Common myeloid progenitor, CD34-positive (primary cell): ENCODE measurements at regions not wholly inside any gene's neighbourhood (a gene's known extent, or its start where the extent isn't known, plus 50 kb on each side); places are given as distances from the start of the nearest gene placed in this dataset.

Experiments used
- CTCF ChIA-PET: fragments of 350-600 bp; sonication (Branson Sonifier 250); formaldehyde crosslinking; loops from one replicate; lab custom pipeline; 2021; ENCODE audit warnings: antibody characterized with exemption; lab: Charles Lee
- POLR2A ChIA-PET: fragments of 350-600 bp; sonication (Branson Sonifier 250); formaldehyde crosslinking; loops from one replicate; lab custom pipeline; 2021; ENCODE audit warnings: antibody characterized with exemption; lab: Charles Lee
- DNase-seq, 3 donors: peaks; one replicate each; pipeline versions ENCODE4 v3.0.0 to v3.0.0-alpha.2; 2013
- H3K27ac ChIP-seq, 2 experiments: 1 replicate in 1 of 2; 2 replicates in 1 of 2; pipeline ENCODE4 v1.7.0; 2013; ENCODE audit warnings: inconsistent platforms in 2 of 2, low read length in 2 of 2, mild to moderate bottlenecking in 2 of 2, low read depth in 1 of 2, moderate library complexity in 1 of 2; ENCODE audit not compliant: severe bottlenecking in 2 of 2, insufficient read depth in 1 of 2, poor library complexity in 1 of 2
- H3K27me3 ChIP-seq, 5 experiments: replicated peaks in 2 of 5; 1 replicate in 3 of 5; 2 replicates in 2 of 5; pipeline versions ENCODE4 v1.6.1 to v1.7.0; 2013; ENCODE audit warnings: low read length in 4 of 5, mild to moderate bottlenecking in 2 of 5, moderate library complexity in 2 of 5, inconsistent platforms in 1 of 5; ENCODE audit not compliant: insufficient read depth in 5 of 5, control insufficient read depth in 4 of 5
- H3K36me3 ChIP-seq, 4 experiments: 1 replicate in 2 of 4; 2 replicates in 2 of 4; pipeline versions ENCODE4 v1.6.1 to v1.7.0; 2013; ENCODE audit warnings: low read length in 3 of 4, control low read depth in 1 of 4, mild to moderate bottlenecking in 1 of 4; ENCODE audit not compliant: control insufficient read depth in 4 of 4, insufficient read depth in 4 of 4
- H3K4me1 ChIP-seq, 4 experiments: 1 replicate in 3 of 4; 2 replicates in 1 of 4; pipeline versions ENCODE4 v1.6.1 to v1.7.1; 2013; ENCODE audit warnings: low read length in 3 of 4, mild to moderate bottlenecking in 3 of 4, control low read depth in 1 of 4, inconsistent platforms in 1 of 4, moderate library complexity in 1 of 4; ENCODE audit not compliant: control insufficient read depth in 4 of 4, insufficient read depth in 4 of 4; ENCODE audit errors: control extremely low read depth in 1 of 4
- H3K4me3 ChIP-seq, 7 experiments: 1 replicate in 4 of 7; 2 replicates in 3 of 7; pipeline versions ENCODE4 v1.5.1 to v1.7.0; 2013; ENCODE audit warnings: mild to moderate bottlenecking in 7 of 7, low read length in 6 of 7, moderate library complexity in 6 of 7, inconsistent platforms in 2 of 7, low read depth in 2 of 7, control low read depth in 1 of 7; ENCODE audit not compliant: insufficient read depth in 4 of 7, control insufficient read depth in 1 of 7; ENCODE audit errors: extremely low read depth in 1 of 7
- H3K9me3 ChIP-seq, 5 experiments: 1 replicate in 4 of 5; 2 replicates in 1 of 5; pipeline versions ENCODE4 v1.6.1 to v1.7.1; 2013; ENCODE audit warnings: low read length in 4 of 5, mild to moderate bottlenecking in 2 of 5, inconsistent platforms in 1 of 5, low read depth in 1 of 5, moderate library complexity in 1 of 5; ENCODE audit not compliant: control insufficient read depth in 4 of 5, insufficient read depth in 2 of 5; ENCODE audit errors: control extremely low read depth in 1 of 5
- WGBS: methylation state at CpG from one replicate; pipeline ENCODE4 v1.1.5; 2013; ENCODE audit not compliant: insufficient coverage; 5-methylcytosine and 5-hydroxymethylcytosine counted together

GRCh38 chr16:85297881-85298280, 185.6 kb upstream of the CIBAR2 start:
- Histone ChIP-seq H3K4me3 (no peak overlapping the region), H3K9me3 (no peaks in the 10 kb centered on the region), H3K27me3 (no peaks in the 10 kb centered on the region), H3K36me3 (no peaks in the 10 kb centered on the region), H3K4me1 (peaks cover 0 to 4% (median 1%) of the 10 kb centered on the region in 4 experiments), H3K27ac (no peak overlapping the region)
- no peak for DNase-seq
- ChIA-PET POLR2A (interaction anchor here (1.3 kb wide), 1 partner anchor 12 kb away, joined by 6 read pairs; no protein-coding TSS in a partner anchor), CTCF (interaction anchor here (0.8 to 4.0 kb wide), 22 partner anchors 9 to 319 kb away, joined by 3 to 19 read pairs (median 5); no protein-coding TSS in a partner anchor)
- WGBS, result 98% methylated on average over 8 of the region's 9 CpGs

DNA sequence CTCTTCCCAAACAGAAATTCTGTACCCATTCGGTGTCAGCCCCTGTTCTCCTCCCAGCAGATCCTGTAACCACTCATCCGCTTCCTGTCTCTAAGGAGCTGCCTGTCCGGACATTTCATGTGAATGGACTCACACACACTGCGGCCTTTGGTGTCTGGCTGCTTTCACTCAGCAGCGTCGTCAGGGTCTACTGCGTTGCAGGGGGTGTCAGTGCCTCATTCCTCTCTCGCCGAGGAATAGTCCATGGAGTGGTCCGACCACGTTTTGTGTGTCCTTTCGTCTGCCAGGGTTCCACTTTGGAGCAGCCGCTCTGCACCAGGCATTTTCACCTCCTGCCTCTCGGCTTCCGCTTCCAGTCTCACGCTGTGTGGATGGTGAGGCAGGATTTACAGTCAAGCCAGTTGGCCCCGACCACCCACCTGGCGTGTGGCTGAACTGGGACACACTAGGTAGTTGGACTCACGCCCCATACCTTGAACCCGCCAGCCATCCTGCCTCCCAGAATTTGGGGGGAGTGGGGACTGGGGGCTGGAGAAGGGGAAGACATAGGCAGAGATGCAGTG, 188.2 kb upstream of the CIBAR2 start:
- H3K27me3 ChIP-seq, result no peaks in the 10 kb centered on the region
- no peak for DNase-seq
- H3K9me3 ChIP-seq, result no peaks in the 10 kb centered on the region
- H3K4me3 ChIP-seq, result no peak overlapping the region
- ChIA-PET POLR2A (no interaction called here), CTCF (interaction anchor here (1.2 to 1.9 kb wide), 4 partner anchors 10 to 54 kb away, joined by 3 to 5 read pairs (median 4); no protein-coding TSS in a partner anchor)
- H3K4me1 ChIP-seq, result peaks cover 6 to 29% (median 26%) of the 10 kb centered on the region in 4 experiments
- WGBS, result over 99% methylated on average over 14 of the region's 20 CpGs
- H3K36me3 ChIP-seq, result no peaks in the 10 kb centered on the region
- H3K27ac ChIP-seq, result no peak overlapping the region

DNA sequence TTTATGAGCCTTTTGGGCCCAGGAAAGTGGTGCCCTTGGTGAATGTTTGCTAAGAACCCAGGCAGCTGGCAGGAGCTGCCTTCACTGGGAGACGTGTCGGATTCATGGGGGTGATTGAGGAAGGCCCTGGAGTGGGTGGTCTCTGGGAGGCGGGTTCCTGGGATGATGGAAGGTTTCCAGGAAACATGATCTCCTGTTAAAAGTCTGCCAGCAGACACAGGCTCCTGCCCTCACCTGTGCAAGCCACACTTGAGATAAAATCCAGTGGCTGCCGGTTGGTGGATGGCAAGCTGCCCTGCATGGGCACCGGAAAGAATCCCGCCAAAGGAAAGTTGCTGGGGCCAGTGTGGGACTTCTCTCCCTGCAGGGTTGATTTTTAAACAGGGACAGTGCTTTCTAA, 189.0 kb upstream of the CIBAR2 start:
- POLR2A ChIA-PET, result no interaction called here
- Histone ChIP-seq H3K4me3 (no peak overlapping the region), H3K27ac (no peak overlapping the region), H3K9me3 (no peaks in the 10 kb centered on the region), H3K36me3 (no peaks in the 10 kb centered on the region), H3K4me1 (peaks cover 9 to 37% (median 34%) of the 10 kb centered on the region in 4 experiments), H3K27me3 (no peaks in the 10 kb centered on the region)
- 89% methylated on average over 3 of the region's 6 CpGs for WGBS
- no peak for DNase-seq
- CTCF ChIA-PET, result interaction anchor here (1.2 to 1.9 kb wide), 4 partner anchors 10 to 120 kb away, joined by 3 to 6 read pairs (median 4); no protein-coding TSS in a partner anchor

- peaks cover 13 to 45% (median 44%) of the 10 kb centered on the region in 4 experiments for H3K4me1 ChIP-seq
- 85% methylated on average over 20 of the region's 24 CpGs for WGBS
- no peaks in the 10 kb centered on the region for H3K9me3 ChIP-seq
- H3K36me3 ChIP-seq, result no peaks in the 10 kb centered on the region
- H3K27me3 ChIP-seq, result no peaks in the 10 kb centered on the region
- no peak overlapping the region for H3K27ac ChIP-seq
- ChIA-PET POLR2A (no interaction called here), CTCF (interaction anchor here (0.8 to 7.6 kb wide), 7 partner anchors 13 to 119 kb away, joined by 3 to 38 read pairs (median 3); no protein-coding TSS in a partner anchor)
- DNase-seq, result no peak
- H3K4me3 ChIP-seq, result no peak overlapping the region
Observed at GRCh38 chr16:85302018-85302847, 190.0 kb upstream of the CIBAR2 start.

DNA sequence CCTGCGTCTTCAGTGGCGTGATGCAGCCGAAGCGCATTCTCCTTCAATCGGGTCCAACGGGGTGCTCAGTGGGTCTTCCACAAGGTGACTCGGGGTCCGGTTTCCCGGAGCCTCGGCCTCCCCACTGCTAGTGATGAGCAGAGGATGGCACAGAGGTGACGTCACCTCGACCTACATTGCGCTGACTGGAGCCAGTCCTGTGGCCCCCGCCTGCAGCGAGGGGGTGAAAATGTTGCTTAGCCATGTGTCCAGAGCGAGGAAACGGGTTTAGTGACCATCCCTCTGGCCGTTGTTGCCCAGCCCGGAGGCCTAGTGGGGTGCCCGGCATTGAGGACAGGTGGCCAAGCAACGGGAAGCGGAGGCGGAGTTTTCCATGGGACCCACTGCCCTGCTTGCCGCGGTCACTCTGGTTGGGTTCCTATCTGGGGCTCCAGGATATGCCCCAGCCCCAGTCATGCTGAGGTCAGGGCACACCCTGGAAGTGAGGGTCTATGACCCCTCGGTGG, 190.6 kb upstream of the CIBAR2 start:
- no peaks in the 10 kb centered on the region for H3K36me3 ChIP-seq
- H3K4me3 ChIP-seq, result peak overlapping the region in 1 of 7 experiments; percentile 6
- DNase-seq, result no peak
- ChIA-PET POLR2A (no interaction called here), CTCF (interaction anchor here (0.8 to 7.6 kb wide), 8 partner anchors 14 to 188 kb away, joined by 3 to 38 read pairs (median 4); no protein-coding TSS in a partner anchor)
- H3K27me3 ChIP-seq, result no peaks in the 10 kb centered on the region
- WGBS, result 70% methylated on average over 24 of the region's 26 CpGs
- H3K9me3 ChIP-seq, result no peaks in the 10 kb centered on the region
- H3K4me1 ChIP-seq, result peaks cover 16 to 51% (median 50%) of the 10 kb centered on the region in 4 experiments
- H3K27ac ChIP-seq, result no peak overlapping the region

DNA sequence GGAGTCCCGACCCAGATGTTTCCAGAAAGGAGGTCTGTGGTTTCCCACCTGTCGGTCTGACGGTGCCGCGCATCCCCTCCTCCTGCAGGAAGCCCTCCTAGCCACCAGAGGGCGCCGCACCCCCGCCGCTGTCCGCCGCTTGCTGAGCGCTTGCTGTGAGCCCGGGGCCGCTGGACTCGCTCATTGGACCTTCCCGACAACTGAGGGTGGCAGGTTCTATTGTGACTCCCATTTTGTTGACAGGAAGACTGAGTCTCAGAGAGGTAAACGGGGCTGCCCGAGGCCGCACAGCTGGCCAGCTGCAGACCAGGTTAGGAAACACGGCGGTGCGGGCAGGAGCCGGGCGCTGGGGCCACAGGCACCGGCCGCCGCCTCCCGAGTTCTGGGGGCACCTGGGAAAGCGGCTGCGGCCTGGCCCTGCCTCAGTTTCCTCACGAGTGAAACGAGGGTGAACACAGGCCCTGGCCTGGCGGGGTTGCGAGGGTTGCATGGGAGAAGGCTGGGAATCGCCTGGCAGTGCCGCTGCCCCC, 191.1 kb upstream of the CIBAR2 start:
- Histone ChIP-seq H3K36me3 (no peaks in the 10 kb centered on the region), H3K27me3 (no peaks in the 10 kb centered on the region), H3K4me3 (peak overlapping the region in 3 of 7 experiments; percentile 6 to 42 (median 6)), H3K9me3 (no peaks in the 10 kb centered on the region), H3K27ac (no peak overlapping the region), H3K4me1 (peaks cover 21 to 56% (median 56%) of the 10 kb centered on the region in 4 experiments)
- 49% methylated on average over 29 of the region's 36 CpGs for WGBS
- ChIA-PET POLR2A (no interaction called here), CTCF (interaction anchor here (1.0 to 7.6 kb wide), 10 partner anchors 11 to 313 kb away, joined by 3 to 38 read pairs (median 4); no protein-coding TSS in a partner anchor)
- peak; percentile 62 to 83 (median 78) for DNase-seq
